ENCODE measurements at regions not wholly inside any gene's neighbourhood (a gene's known extent, or its start where the extent isn't known, plus 50 kb on each side); places are given as distances from the start of the nearest gene placed in this dataset.
A peak's percentile ranks its signal among the peaks of the same experiment; 100 is the strongest.

DNA sequence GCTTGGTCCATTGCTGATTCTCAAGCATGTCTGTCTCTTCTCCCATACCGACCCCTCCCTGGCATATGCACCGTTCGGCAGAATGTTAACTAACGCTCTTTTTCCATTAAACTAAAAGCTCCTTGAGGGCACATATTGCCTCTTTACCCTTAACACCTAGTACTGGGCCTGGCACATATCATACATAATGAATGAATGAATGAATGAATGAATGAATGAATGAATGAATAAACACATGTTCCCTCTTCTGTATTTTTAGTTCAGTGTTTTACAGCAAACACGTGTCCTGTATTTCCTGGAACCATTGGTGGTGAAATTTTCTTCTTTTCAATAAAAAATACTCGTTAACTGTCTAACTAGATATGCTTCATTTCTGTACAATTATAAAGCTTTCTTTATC is 174.4 kb upstream of the DTNBP1 start:
- Histone ChIP-seq H3K27ac (ENCODE audit: control insufficient read depth, insufficient read depth) (no peak overlapping the region), H2AFZ (ENCODE audit: control insufficient read depth, low read depth, low read length) (no peak overlapping the region), H3K27me3 (replicated peaks in 1 of 2; ENCODE audit: control insufficient read depth in 2 of 2, insufficient read depth in 2 of 2, low read length in 1 of 2) (no peaks in the 10 kb centered on the region), H3K9ac (ENCODE audit: control insufficient read depth, insufficient read depth, low read length) (no peak overlapping the region), H3K4me3 (no peak overlapping the region), H3K4me1 (ENCODE audit: control insufficient read depth, insufficient read depth, low read length) (no peaks in the 10 kb centered on the region), H3K4me2 (ENCODE audit: control insufficient read depth, insufficient read depth) (no peak overlapping the region), H3K79me2 (ENCODE audit: control insufficient read depth, insufficient read depth, low read length) (no peaks in the 10 kb centered on the region), H4K20me1 (ENCODE audit: control insufficient read depth, insufficient read depth) (no peaks in the 10 kb centered on the region), H3K9me3 (replicated peaks; ENCODE audit: control insufficient read depth, insufficient read depth, low read length) (no peaks in the 10 kb centered on the region), H3K36me3 (ENCODE audit: control insufficient read depth in 2 of 2, insufficient read depth in 2 of 2, low read length in 1 of 2) (no peaks in the 10 kb centered on the region)
- BruUV-seq (replicated peaks), result no TSS peak
- ATAC-seq (no peak), DNase-seq (ENCODE audit: low read depth, low spot score) (no peak), FAIRE-seq (no peak)
- 61% methylated on average over 6 of the region's 6 CpGs for WGBS (ENCODE audit: insufficient coverage, insufficient replicate concordance, low lambda C conversion rate, missing lambda C conversion rate)
- TF ChIP-seq POLR2AphosphoS2 (IDR thresholded peaks at IDR 0.05; ENCODE audit: low read depth, low read length) (no peak), ZNF24 (IDR thresholded peaks at IDR 0.05) (peak; percentile 97), CHD1 (IDR thresholded peaks at IDR 0.05; ENCODE audit: low read depth, low read length) (no peak)
- in situ Hi-C loops (cut with MboI), result no loop called here
- SMC1A ChIA-PET (ENCODE audit: uncharacterized antibody, unreplicated experiment), result interaction anchor here (1.0 to 3.4 kb wide), 7 partner anchors 8 to 56 kb away, joined by 3 to 13 read pairs (median 4); no protein-coding TSS in a partner anchor
- CTCF ChIA-PET, result interaction anchor here (0.6 to 2.1 kb wide), 4 partner anchors 7 to 288 kb away, joined by 3 to 5 read pairs (median 4); no protein-coding TSS in a partner anchor
- RAD21 ChIA-PET (ENCODE audit: unreplicated experiment), result interaction anchor here (0.9 to 1.3 kb wide), 2 partner anchors 8 to 14 kb away, joined by 3 to 4 read pairs; no protein-coding TSS in a partner anchor
- intact Hi-C loops (cut with micrococcal nuclease; ENCODE audit: unreplicated experiment), result no loop called here
- POLR2A ChIA-PET, result interaction anchor here (1.5 kb wide), 1 partner anchor 8 kb away, joined by 6 read pairs; no protein-coding TSS in a partner anchor

DNA sequence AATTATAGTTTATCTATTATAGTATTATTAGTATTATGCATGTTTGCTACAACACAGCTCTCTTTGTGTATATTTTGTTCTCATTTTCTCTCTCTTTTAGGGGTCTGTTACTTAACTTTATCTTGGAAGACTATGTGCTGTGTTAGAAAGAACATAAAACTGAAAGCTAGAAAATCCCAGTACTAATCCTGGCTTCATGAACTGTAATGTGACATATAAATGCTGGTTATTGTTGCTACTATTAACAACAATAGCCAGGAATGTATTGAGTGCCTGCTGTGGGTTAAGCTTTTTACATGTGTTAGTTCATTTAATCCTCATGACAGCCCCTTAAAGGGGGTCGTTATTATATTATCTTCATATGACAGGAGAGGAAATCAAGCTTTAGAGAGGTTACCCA is 170.0 kb upstream of the DTNBP1 start:
- FAIRE-seq (peak; percentile 57), DNase-seq (ENCODE audit: low read depth, low spot score) (no peak), ATAC-seq (no peak)
- H2AFZ ChIP-seq (ENCODE audit: control insufficient read depth, low read depth, low read length), result no peak overlapping the region
- H3K9ac ChIP-seq (ENCODE audit: control insufficient read depth, insufficient read depth, low read length), result no peak overlapping the region
- intact Hi-C loops (cut with micrococcal nuclease; ENCODE audit: unreplicated experiment) (no loop called here), in situ Hi-C loops (cut with MboI) (no loop called here)
- SMC1A ChIA-PET (ENCODE audit: uncharacterized antibody, unreplicated experiment), result interaction anchor here (0.8 to 3.2 kb wide), 10 partner anchors 8 to 75 kb away, joined by 3 to 19 read pairs (median 4); no protein-coding TSS in a partner anchor
- POLR2A ChIA-PET, result no interaction called here
- no peaks in the 10 kb centered on the region for H3K27me3 ChIP-seq (replicated peaks in 1 of 2; ENCODE audit: control insufficient read depth in 2 of 2, insufficient read depth in 2 of 2, low read length in 1 of 2)
- BruUV-seq (replicated peaks), result no TSS peak
- no peaks in the 10 kb centered on the region for H4K20me1 ChIP-seq (ENCODE audit: control insufficient read depth, insufficient read depth)
- H3K4me3 ChIP-seq, result no peak overlapping the region
- 36% methylated on average over 1 of the region's 1 CpG for WGBS (ENCODE audit: insufficient coverage, insufficient replicate concordance, low lambda C conversion rate, missing lambda C conversion rate)
- H3K36me3 ChIP-seq (ENCODE audit: control insufficient read depth in 2 of 2, insufficient read depth in 2 of 2, low read length in 1 of 2), result no peaks in the 10 kb centered on the region
- RAD21 ChIA-PET (ENCODE audit: unreplicated experiment), result interaction anchor here (1.0 to 1.6 kb wide), 4 partner anchors 11 to 135 kb away, joined by 3 to 9 read pairs (median 4); no protein-coding TSS in a partner anchor
- H3K4me1 ChIP-seq (ENCODE audit: control insufficient read depth, insufficient read depth, low read length), result no peaks in the 10 kb centered on the region
- CTCF ChIA-PET, result interaction anchor here (0.6 to 2.0 kb wide), 7 partner anchors 9 to 195 kb away, joined by 3 to 10 read pairs (median 3); no protein-coding TSS in a partner anchor
- no peak overlapping the region for H3K27ac ChIP-seq (ENCODE audit: control insufficient read depth, insufficient read depth)
- H3K4me2 ChIP-seq (ENCODE audit: control insufficient read depth, insufficient read depth), result no peak overlapping the region
- no peaks in the 10 kb centered on the region for H3K79me2 ChIP-seq (ENCODE audit: control insufficient read depth, insufficient read depth, low read length)
- no peaks in the 10 kb centered on the region for H3K9me3 ChIP-seq (replicated peaks; ENCODE audit: control insufficient read depth, insufficient read depth, low read length)
- no peak for TF ChIP-seq BACH1 (IDR thresholded peaks at IDR 0.05; ENCODE audit: borderline replicate concordance)
- TF ChIP-seq EZH2 (IDR thresholded peaks at IDR 0.05; ENCODE audit: borderline replicate concordance, control insufficient read depth, low read depth, low read length), result no peak
- TF ChIP-seq, protein P1, sequence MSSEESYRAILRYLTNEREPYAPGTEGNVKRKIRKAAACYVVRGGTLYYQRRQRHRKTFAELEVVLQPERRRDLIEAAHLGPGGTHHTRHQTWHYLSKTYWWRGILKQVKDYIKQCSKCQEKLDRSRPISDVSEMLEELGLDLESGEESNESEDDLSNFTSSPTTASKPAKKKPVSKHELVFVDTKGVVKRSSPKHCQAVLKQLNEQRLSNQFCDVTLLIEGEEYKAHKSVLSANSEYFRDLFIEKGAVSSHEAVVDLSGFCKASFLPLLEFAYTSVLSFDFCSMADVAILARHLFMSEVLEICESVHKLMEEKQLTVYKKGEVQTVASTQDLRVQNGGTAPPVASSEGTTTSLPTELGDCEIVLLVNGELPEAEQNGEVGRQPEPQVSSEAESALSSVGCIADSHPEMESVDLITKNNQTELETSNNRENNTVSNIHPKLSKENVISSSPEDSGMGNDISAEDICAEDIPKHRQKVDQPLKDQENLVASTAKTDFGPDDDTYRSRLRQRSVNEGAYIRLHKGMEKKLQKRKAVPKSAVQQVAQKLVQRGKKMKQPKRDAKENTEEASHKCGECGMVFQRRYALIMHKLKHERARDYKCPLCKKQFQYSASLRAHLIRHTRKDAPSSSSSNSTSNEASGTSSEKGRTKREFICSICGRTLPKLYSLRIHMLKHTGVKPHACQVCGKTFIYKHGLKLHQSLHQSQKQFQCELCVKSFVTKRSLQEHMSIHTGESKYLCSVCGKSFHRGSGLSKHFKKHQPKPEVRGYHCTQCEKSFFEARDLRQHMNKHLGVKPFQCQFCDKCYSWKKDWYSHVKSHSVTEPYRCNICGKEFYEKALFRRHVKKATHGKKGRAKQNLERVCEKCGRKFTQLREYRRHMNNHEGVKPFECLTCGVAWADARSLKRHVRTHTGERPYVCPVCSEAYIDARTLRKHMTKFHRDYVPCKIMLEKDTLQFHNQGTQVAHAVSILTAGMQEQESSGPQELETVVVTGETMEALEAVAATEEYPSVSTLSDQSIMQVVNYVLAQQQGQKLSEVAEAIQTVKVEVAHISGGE (CRISPR knock-in tag; IDR thresholded peaks at IDR 0.05), result no peak
- no peak for TF ChIP-seq TAF1 (IDR thresholded peaks at IDR 0.05; ENCODE audit: borderline replicate concordance, low read depth, low read length)
- TF ChIP-seq, protein P2, sequence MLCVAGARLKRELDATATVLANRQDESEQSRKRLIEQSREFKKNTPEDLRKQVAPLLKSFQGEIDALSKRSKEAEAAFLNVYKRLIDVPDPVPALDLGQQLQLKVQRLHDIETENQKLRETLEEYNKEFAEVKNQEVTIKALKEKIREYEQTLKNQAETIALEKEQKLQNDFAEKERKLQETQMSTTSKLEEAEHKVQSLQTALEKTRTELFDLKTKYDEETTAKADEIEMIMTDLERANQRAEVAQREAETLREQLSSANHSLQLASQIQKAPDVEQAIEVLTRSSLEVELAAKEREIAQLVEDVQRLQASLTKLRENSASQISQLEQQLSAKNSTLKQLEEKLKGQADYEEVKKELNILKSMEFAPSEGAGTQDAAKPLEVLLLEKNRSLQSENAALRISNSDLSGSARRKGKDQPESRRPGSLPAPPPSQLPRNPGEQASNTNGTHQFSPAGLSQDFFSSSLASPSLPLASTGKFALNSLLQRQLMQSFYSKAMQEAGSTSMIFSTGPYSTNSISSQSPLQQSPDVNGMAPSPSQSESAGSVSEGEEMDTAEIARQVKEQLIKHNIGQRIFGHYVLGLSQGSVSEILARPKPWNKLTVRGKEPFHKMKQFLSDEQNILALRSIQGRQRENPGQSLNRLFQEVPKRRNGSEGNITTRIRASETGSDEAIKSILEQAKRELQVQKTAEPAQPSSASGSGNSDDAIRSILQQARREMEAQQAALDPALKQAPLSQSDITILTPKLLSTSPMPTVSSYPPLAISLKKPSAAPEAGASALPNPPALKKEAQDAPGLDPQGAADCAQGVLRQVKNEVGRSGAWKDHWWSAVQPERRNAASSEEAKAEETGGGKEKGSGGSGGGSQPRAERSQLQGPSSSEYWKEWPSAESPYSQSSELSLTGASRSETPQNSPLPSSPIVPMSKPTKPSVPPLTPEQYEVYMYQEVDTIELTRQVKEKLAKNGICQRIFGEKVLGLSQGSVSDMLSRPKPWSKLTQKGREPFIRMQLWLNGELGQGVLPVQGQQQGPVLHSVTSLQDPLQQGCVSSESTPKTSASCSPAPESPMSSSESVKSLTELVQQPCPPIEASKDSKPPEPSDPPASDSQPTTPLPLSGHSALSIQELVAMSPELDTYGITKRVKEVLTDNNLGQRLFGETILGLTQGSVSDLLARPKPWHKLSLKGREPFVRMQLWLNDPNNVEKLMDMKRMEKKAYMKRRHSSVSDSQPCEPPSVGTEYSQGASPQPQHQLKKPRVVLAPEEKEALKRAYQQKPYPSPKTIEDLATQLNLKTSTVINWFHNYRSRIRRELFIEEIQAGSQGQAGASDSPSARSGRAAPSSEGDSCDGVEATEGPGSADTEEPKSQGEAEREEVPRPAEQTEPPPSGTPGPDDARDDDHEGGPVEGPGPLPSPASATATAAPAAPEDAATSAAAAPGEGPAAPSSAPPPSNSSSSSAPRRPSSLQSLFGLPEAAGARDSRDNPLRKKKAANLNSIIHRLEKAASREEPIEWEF (IDR thresholded peaks at IDR 0.05; ENCODE audit: insufficient replicate concordance, low read depth, low read length), result no peak

All from GM12878 (cell line).